ENCODE measurements at regions not wholly inside any gene's neighbourhood (a gene's known extent, or its start where the extent isn't known, plus 50 kb on each side); places are given as distances from the start of the nearest gene placed in this dataset.
"Not testable (repeated sequence)": the region's sequence is repeated elsewhere in the genome, so short reads cannot be mapped to it uniquely, and the experiment has no call there.

- DNase-seq (ENCODE audit: low read depth) = no peak
Measured at GRCh38 chr1:191504999-191505398, 653.3 kb upstream of the RGS18 start.

- no peak for DNase-seq (ENCODE audit: low read depth)
Measured at GRCh38 chr1:191508239-191508638, 650.0 kb upstream of the RGS18 start.

- DNase-seq (ENCODE audit: low read depth) = not testable (repeated sequence)
Measured at GRCh38 chr1:191511480-191511879, 646.8 kb upstream of the RGS18 start.

- no peak for DNase-seq (ENCODE audit: low read depth)
Measured at GRCh38 chr1:191517826-191518225, 640.4 kb upstream of the RGS18 start.

GRCh38 chr1:191519519-191519918 is 638.7 kb upstream of the RGS18 start:
- no peak for DNase-seq (ENCODE audit: low read depth)

- DNase-seq (ENCODE audit: low read depth) = no peak
Measured at GRCh38 chr1:191520345-191520744, 637.9 kb upstream of the RGS18 start.

DNA sequence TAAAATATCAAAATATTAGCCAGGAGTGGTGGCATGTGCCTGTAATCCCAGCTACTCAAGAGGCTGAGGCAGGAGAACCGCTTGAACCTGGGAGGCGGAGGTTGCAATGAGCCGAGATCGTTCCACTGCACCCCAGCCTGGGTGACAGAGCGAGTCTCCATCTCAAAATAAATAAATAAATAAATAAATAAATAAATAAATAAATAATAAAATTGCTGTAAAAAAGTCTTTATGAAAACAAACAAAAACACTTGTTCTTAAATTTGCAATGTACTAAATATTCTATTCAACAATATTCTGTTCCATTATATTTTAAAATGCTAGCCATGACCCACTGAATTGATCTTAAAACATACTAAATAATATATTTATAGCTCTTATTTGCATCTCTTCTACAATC is 632.3 kb upstream of the RGS18 start:
- not testable (repeated sequence) for DNase-seq (ENCODE audit: low read depth)

DNA sequence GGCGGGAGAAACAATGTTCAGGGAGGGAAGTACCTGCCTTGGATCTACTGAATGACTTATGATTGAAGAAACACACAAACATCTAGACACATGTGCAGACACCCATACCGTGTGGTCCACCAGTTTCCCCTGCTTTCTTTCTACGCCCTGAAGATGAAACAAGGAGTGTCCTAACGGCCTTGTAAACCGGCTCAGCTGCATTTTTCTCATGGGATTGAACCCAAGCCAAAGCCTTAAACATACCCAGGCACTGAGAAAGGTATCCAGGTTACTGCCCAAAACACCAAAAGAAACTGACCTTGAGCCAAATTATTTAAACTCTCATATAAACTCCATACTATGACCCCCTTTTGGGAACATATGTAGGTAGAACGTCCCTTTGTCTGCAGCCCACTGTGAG is 630.0 kb upstream of the RGS18 start:
- DNase-seq (ENCODE audit: low read depth) = no peak

GRCh38 chr1:191530928-191531327 is 627.3 kb upstream of the RGS18 start:
- DNase-seq (ENCODE audit: low read depth) = no peak

DNA sequence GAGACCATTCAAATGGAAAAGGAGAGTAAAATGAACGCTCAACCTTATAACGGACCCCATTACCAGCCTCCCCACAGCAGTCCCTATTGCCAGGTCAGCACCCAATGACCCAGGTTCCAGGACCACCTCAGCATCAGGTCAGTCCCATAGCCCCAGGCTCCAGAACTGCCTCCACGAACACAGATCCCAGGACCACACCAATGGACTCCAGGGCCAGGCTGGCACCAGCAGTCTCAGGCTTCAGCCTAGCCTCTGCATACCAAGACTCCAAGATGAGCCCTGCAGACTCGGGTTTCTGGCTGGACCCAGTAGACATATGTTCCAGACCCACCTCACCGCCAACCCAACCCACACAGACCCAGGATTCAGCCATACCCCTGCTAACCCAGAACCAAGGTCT is 625.0 kb upstream of the RGS18 start:
- no peak for DNase-seq (ENCODE audit: low read depth)

DNA sequence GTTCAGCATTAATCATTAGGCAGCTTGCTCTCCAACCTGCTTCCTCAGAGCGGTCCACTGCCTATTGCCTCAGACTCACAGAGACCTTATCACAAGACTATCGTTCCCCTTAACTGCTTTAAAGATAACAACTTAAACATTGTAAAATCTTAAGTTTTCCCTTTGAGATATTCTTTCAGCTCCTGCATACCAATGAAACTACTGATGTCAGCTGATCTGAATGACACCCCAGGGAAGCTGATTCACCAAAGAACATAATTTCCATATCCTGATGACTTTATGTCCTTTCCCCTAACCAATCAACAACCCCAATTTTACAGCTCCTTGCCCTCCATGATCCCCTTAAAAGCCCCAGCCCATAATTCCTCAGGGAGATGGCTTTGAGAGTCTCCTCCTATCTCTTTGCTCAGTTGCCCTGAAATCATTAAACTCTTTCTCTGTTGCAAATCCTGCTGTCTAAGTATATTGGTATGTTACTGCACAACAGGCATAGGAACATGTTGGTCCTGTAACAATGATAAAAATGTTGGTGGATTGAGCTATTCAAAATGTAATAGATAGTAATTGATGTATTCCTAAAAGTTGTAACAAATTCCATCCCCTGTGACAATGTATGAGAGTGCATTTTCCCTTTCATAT is 621.4 kb upstream of the RGS18 start:
- DNase-seq (ENCODE audit: low read depth) = no peak

- no peak for DNase-seq (ENCODE audit: low read depth)
Measured at GRCh38 chr1:191541758-191542157, 616.5 kb upstream of the RGS18 start.

GRCh38 chr1:191542444-191542843 is 615.8 kb upstream of the RGS18 start:
- DNase-seq (ENCODE audit: low read depth) = no peak

DNA sequence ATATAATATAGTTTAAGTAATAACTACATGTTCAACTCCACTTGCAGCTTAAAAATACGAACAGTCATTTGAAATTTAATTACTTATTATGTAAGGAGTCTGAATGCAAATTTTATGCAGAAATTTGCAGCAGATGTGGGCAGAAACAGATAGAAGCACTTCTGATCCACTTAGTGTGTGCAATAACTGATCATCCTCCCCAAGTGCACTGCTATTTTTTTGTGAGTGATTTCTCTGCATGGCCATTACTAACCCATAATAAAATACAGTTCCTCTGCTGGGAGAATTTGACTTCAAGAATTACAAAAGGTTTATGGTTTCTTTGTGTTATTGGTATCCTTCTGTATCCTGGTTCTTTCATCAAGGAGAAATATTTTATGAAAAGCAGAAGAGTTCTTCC is 611.5 kb upstream of the RGS18 start:
- no peak for DNase-seq (ENCODE audit: low read depth)

DNA sequence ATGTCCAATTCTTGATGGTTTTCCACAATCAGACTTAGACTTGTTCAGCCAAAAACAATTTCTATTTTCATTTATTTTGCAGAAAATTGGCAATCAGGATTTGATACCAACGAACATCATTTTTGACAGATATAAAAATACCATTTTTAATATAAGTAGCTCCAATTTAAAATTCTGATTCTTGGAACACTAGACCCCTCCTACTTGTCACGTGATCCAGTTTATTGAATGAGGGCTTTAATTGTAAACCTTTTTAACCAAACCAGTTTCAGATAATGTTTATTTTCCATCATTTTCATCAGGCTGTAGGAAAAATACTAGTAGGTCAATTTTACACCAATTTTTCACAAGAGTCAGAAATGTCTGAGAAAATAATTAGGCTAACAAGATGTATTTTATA is 607.2 kb upstream of the RGS18 start:
- DNase-seq (ENCODE audit: low read depth) = no peak

- DNase-seq (ENCODE audit: low read depth) = no peak
Measured at GRCh38 chr1:191558379-191558778, 599.9 kb upstream of the RGS18 start.

- DNase-seq (ENCODE audit: low read depth) = no peak
Measured at GRCh38 chr1:191561276-191561675, 597.0 kb upstream of the RGS18 start.

GRCh38 chr1:191564275-191564674 is 594.0 kb upstream of the RGS18 start:
- DNase-seq (ENCODE audit: low read depth) = no peak

- no peak for DNase-seq (ENCODE audit: low read depth)
Measured at GRCh38 chr1:191572479-191572878, 585.8 kb upstream of the RGS18 start.

- DNase-seq (ENCODE audit: low read depth) = no peak
Measured at GRCh38 chr1:191575180-191575579, 583.1 kb upstream of the RGS18 start.

DNA sequence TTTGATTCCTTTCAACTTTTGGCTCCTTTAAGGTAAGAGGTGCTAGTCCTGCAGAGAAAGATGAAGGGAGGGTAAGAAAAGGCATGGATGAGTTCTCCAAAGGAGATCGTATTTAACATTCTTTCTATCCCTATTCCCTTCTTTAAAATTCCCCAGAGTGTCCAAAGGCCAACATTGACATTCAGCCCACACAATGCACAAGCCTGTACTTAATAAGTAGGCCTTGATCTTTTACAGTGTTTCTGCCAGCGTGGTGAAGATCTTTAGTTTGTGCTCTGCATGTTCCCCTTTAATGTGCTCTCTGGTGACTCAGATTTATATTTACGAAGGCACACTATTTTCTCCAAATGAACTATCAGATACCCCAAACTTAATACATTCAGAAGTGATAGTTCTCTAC is 582.5 kb upstream of the RGS18 start:
- no peak for DNase-seq (ENCODE audit: low read depth)

DNA sequence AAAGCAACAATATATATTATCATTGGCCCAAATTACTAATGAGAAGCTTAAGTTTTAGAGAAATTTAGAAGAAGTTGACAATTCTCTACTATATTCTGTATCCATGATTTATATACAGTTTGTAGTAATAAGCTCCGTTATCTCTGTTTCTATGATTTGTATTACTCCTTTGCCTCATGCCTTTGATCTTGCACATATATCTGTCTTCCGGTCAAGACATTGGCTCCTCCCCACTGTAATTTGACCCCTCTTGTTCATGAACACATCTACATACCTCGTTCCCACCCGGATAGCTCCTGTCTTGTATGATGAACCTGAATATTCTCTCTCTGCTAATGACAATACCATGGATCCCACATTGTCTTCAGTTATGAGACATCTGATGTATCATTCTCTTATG is 581.0 kb upstream of the RGS18 start:
- no peak for DNase-seq (ENCODE audit: low read depth)

- no peak for DNase-seq (ENCODE audit: low read depth)
Measured at GRCh38 chr1:191578281-191578680, 580.0 kb upstream of the RGS18 start.

DNA sequence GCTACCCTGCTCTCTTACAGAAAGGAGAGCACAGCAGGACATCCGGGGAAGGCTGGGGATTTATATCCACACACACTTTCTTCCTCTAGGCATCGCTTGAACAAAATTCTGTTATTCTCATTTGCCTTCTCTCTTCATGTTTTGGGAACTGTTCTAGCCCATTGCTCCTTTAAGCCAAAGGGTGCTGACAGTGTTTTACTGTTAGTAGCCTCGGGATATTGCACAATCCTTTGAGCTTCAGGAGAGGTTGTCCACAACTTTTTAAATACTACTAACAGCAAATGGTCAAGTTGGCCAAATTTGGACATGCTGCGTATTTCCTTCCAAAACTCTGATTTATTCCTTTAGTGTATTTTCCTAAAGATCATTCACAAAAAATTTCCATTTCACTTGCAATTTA is 579.2 kb upstream of the RGS18 start:
- DNase-seq (ENCODE audit: low read depth) = no peak

DNA sequence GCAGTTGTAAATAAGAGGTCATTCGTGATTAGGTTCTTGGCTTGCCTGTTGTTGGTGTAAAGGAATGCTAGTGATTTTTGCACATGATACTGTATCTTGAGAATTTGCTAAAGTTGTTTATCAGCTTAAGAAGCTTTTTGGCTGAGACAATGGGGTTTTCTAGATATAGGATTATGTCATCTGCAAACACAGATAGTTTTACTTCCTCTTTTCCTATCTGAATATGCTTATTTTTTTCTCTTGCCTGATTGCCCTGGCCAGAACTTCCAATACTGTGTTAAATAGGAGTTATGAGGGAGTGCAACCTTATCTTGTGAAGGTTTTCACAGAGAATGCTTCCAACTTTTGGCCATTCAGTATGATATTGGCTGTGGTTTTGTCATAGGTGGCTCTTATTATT is 576.1 kb upstream of the RGS18 start:
- peak; percentile 42 for DNase-seq (ENCODE audit: low read depth)

Data from CMK (cell line).